ENCODE measurements at regions not wholly inside any gene's neighbourhood (a gene's known extent, or its start where the extent isn't known, plus 50 kb on each side); places are given as distances from the start of the nearest gene placed in this dataset.

GRCh38 chr12:30045171-30045570 lies 261.4 kb upstream of the TMTC1 start:
- Mint-ChIP-seq H3K36me3 (no peaks in the 10 kb centered on the region), H3K27ac (no peak overlapping the region), H3K4me3 (no peak overlapping the region), H3K4me1 (peaks cover 21% of the 10 kb centered on the region), H3K9me3 (peaks cover 12% of the 10 kb centered on the region), H3K27me3 (ENCODE audit: low read depth) (no peaks in the 10 kb centered on the region)
- DNase-seq (ENCODE audit: low spot score in 2 of 2, unreplicated experiment in 2 of 2): no peak
- TF ChIP-seq CTCF (IDR thresholded peaks at IDR 0.05; ENCODE audit: unreplicated experiment): no peak

- H3K4me3 Mint-ChIP-seq: no peak overlapping the region
- DNase-seq (ENCODE audit: low spot score in 2 of 2, unreplicated experiment in 2 of 2): no peak
- no peak overlapping the region for H3K27ac Mint-ChIP-seq
- peaks cover 21% of the 10 kb centered on the region for H3K4me1 Mint-ChIP-seq
- no peak for TF ChIP-seq CTCF (IDR thresholded peaks at IDR 0.05; ENCODE audit: unreplicated experiment)
- H3K36me3 Mint-ChIP-seq: no peaks in the 10 kb centered on the region
- H3K27me3 Mint-ChIP-seq (ENCODE audit: low read depth): no peaks in the 10 kb centered on the region
- H3K9me3 Mint-ChIP-seq: peaks cover 12% of the 10 kb centered on the region
These were observed 260.5 kb upstream of the TMTC1 start for GRCh38 chr12:30044206-30044605.

GRCh38 chr12:30043151-30043847 lies 259.6 kb upstream of the TMTC1 start:
- no peak for TF ChIP-seq CTCF (IDR thresholded peaks at IDR 0.05; ENCODE audit: unreplicated experiment)
- H3K27ac Mint-ChIP-seq: no peak overlapping the region
- H3K36me3 Mint-ChIP-seq: no peaks in the 10 kb centered on the region
- peaks cover 12% of the 10 kb centered on the region for H3K9me3 Mint-ChIP-seq
- H3K4me3 Mint-ChIP-seq: no peak overlapping the region
- no peaks in the 10 kb centered on the region for H3K27me3 Mint-ChIP-seq (ENCODE audit: low read depth)
- H3K4me1 Mint-ChIP-seq: peaks cover 12% of the 10 kb centered on the region
- no peak for DNase-seq (ENCODE audit: low spot score in 2 of 2, unreplicated experiment in 2 of 2)

GRCh38 chr12:30041096-30041495 lies 257.4 kb upstream of the TMTC1 start:
- H3K27ac Mint-ChIP-seq: no peak overlapping the region
- H3K27me3 Mint-ChIP-seq (ENCODE audit: low read depth): no peaks in the 10 kb centered on the region
- no peak for DNase-seq (ENCODE audit: low spot score in 2 of 2, unreplicated experiment in 2 of 2)
- H3K4me1 Mint-ChIP-seq: no peaks in the 10 kb centered on the region
- no peaks in the 10 kb centered on the region for H3K36me3 Mint-ChIP-seq
- peaks cover 19% of the 10 kb centered on the region for H3K9me3 Mint-ChIP-seq
- H3K4me3 Mint-ChIP-seq: no peak overlapping the region
- no peak for TF ChIP-seq CTCF (IDR thresholded peaks at IDR 0.05; ENCODE audit: unreplicated experiment)

- H3K4me3 Mint-ChIP-seq: no peak overlapping the region
- DNase-seq (ENCODE audit: low spot score in 2 of 2, unreplicated experiment in 2 of 2): no peak
- no peak for TF ChIP-seq CTCF (IDR thresholded peaks at IDR 0.05; ENCODE audit: unreplicated experiment)
- peaks cover 5% of the 10 kb centered on the region for H3K4me1 Mint-ChIP-seq
- no peaks in the 10 kb centered on the region for H3K27me3 Mint-ChIP-seq (ENCODE audit: low read depth)
- H3K36me3 Mint-ChIP-seq: no peaks in the 10 kb centered on the region
- peaks cover 12% of the 10 kb centered on the region for H3K9me3 Mint-ChIP-seq
- H3K27ac Mint-ChIP-seq: no peak overlapping the region
These were observed 247.1 kb upstream of the TMTC1 start for GRCh38 chr12:30030693-30031374.

All from mesothelial cell of epicardium (in vitro differentiated cells).